Activated T-helper 17 cell treated with anti-CD3 and anti-CD28 coated beads, Interleukin-2, amount 50 U/mL, for 72 hours (primary cell): ENCODE measurements at regions not wholly inside any gene's neighbourhood (a gene's known extent, or its start where the extent isn't known, plus 50 kb on each side); places are given as distances from the start of the nearest gene placed in this dataset.

Experiments used
- ATAC-seq: fragments of 150-1000 bp; cut with Tn5 transposase; replicated peaks from 2 replicates; pipeline ENCODE4 v1.10.0; 2021; ENCODE audit warnings: mild to moderate bottlenecking, moderate library complexity
- H3K27ac Mint-ChIP-seq: one replicate; pipeline ENCODE4 v1.8.0; 2022; ENCODE audit warnings: mixed read lengths
- H3K27me3 Mint-ChIP-seq: one replicate; pipeline ENCODE4 v1.8.0; 2022; ENCODE audit warnings: mixed read lengths
- H3K36me3 Mint-ChIP-seq: one replicate; pipeline ENCODE4 v1.8.0; 2022; ENCODE audit warnings: low read depth, mild to moderate bottlenecking, mixed read lengths
- H3K4me1 Mint-ChIP-seq: one replicate; pipeline ENCODE4 v1.8.0; 2022; ENCODE audit warnings: mixed read lengths
- H3K4me3 Mint-ChIP-seq: one replicate; pipeline ENCODE4 v1.8.0; 2022; ENCODE audit warnings: mild to moderate bottlenecking, mixed read lengths
- H3K9me3 Mint-ChIP-seq: one replicate; pipeline ENCODE4 v1.8.0; 2022; ENCODE audit warnings: mixed read lengths

DNA sequence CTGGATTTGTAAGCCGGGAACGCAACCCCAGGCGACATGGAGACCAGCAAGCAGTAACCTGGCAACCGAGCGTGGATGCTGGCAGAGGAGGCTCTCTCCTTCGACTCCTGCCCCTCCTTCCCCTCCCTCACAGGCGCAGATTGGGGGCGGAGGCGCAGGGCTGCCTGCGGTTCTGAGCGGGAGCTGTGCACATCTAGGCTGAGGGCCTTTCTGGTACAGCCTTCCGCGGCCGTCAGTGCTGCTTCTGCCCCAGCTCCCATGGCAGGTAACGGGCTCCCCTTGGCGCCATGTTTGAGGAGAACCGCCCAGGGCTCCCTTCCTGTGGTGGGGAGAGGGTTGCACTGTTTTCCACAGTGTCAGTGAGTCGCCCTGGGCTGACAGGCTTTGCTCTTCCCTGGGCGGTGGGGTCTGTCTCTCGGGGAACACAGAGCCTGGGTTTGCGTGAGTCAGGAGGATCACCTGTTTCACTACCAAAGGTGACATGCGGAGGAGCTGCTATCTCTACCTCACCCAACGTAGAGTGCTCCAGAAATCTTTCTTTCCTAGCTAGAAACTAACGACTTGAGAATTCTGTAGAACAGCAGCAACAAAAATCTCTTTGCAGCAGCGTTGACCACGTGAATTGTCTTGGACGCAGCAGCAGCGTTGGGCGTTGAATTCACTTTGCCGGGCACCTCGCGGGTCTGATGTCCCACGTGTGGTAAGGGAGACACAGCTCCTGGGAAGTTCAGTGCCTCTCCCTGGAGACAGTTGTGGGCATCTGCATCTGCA is 154.8 kb upstream of the COBL start:
- Mint-ChIP-seq H3K27me3 (peaks cover 4% of the 10 kb centered on the region), H3K27ac (no peak overlapping the region), H3K4me3 (no peak overlapping the region), H3K36me3 (no peaks in the 10 kb centered on the region), H3K4me1 (no peaks in the 10 kb centered on the region), H3K9me3 (no peaks in the 10 kb centered on the region)
- no peak for ATAC-seq

DNA sequence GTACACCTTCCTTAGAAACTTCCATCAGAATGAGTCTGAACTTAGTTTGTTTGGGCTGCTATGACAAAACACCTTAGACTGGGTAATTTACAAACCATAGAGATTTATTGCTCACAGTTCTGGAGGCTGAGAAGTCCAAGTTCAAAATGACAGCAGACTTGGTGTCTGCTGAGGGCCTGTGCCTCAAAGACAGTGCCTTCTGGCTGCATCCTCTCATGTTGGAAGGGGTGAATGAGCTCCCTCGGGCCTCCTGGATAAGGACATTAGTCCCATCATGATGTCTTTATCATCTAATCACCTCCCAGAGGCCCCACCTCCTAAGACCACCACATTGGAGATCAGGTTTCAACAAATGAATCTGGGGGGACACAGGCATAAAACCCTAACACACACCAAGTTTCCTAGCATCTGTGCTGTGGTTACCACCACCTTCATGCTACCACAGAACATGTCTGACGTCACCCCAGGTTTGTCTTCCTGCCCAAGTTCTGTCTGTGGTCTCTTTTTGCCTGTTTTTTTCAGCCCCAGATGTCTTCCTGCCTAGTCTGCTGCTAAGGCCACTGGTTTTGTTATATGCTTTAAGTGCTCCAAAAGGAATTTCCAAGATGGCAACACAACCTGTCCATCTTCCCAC is 150.9 kb upstream of the COBL start:
- no peaks in the 10 kb centered on the region for H3K36me3 Mint-ChIP-seq
- no peak overlapping the region for H3K4me3 Mint-ChIP-seq
- H3K27me3 Mint-ChIP-seq = peaks cover 4% of the 10 kb centered on the region
- no peaks in the 10 kb centered on the region for H3K9me3 Mint-ChIP-seq
- no peak for ATAC-seq
- no peak overlapping the region for H3K27ac Mint-ChIP-seq
- H3K4me1 Mint-ChIP-seq = no peaks in the 10 kb centered on the region

DNA sequence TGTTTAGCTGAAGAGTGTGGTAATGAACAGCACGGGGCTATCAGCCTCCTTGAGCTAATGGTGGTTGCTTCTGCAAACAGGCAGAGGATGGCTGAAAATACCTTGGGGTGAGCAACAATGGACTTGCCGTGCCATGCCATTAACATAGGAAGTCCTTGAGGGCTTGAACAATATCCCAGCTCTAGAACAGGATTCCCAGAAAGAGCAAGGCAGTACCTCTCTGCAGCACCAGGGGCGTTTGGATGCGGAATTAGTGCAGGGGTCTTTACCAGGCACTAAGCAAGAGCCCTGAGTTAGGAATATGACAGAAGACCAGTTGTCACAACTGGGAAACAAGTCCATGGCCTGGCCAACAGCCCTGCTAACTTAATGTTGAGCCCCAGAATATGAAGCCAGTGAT is 143.2 kb upstream of the COBL start:
- no peaks in the 10 kb centered on the region for H3K9me3 Mint-ChIP-seq
- H3K36me3 Mint-ChIP-seq = no peaks in the 10 kb centered on the region
- no peak overlapping the region for H3K4me3 Mint-ChIP-seq
- no peak overlapping the region for H3K27ac Mint-ChIP-seq
- no peaks in the 10 kb centered on the region for H3K27me3 Mint-ChIP-seq
- ATAC-seq = no peak
- no peaks in the 10 kb centered on the region for H3K4me1 Mint-ChIP-seq

DNA sequence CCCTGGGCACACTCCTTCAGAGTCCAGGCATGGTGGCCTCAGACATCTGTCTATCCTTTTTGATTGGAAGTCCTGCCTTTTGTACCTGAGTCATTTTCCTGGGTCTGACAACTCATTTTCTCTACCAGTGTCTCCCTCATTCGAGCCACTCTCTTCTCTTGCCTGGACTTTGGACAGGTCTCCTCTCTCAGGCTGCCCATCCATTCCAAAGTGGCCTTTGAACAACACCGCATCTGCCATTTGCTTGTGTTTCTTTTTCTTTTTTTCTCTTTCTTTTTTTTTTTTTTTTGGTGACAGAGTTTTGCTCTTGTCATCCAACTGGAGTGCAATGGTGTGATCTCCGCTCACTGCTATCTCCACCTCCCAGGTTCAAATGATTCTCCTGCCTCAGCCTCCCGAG is 142.1 kb upstream of the COBL start:
- Mint-ChIP-seq H3K27me3 (no peaks in the 10 kb centered on the region), H3K4me1 (no peaks in the 10 kb centered on the region), H3K27ac (no peak overlapping the region), H3K4me3 (no peak overlapping the region), H3K36me3 (no peaks in the 10 kb centered on the region), H3K9me3 (no peaks in the 10 kb centered on the region)
- no peak for ATAC-seq

DNA sequence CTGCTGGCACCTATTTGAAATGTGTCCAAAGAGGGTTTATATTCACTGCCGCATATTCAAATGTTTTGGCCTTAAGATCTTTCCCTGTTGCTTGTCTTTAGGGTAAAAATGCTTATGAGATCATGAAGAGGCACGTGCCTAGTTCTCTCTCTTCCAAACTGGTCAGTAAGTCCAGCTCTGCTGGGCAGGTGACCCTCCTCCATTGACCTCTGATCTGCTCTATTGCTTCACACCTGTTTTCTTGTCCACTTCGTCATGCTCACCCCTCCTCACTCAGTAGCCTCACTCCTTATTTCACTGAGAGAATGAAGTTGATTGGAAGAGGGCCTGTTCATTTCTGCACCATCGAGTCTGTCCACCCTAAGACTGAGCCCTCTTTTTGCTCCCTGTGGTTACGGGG is 140.5 kb upstream of the COBL start:
- H3K9me3 Mint-ChIP-seq = no peaks in the 10 kb centered on the region
- H3K27ac Mint-ChIP-seq = no peak overlapping the region
- no peak for ATAC-seq
- no peaks in the 10 kb centered on the region for H3K27me3 Mint-ChIP-seq
- H3K4me1 Mint-ChIP-seq = no peaks in the 10 kb centered on the region
- no peaks in the 10 kb centered on the region for H3K36me3 Mint-ChIP-seq
- no peak overlapping the region for H3K4me3 Mint-ChIP-seq

GRCh38 chr7:51456431-51457060 is 139.9 kb upstream of the COBL start:
- Mint-ChIP-seq H3K27me3 (no peaks in the 10 kb centered on the region), H3K4me1 (no peaks in the 10 kb centered on the region), H3K4me3 (no peak overlapping the region), H3K9me3 (no peaks in the 10 kb centered on the region), H3K27ac (no peak overlapping the region), H3K36me3 (no peaks in the 10 kb centered on the region)
- ATAC-seq = no peak

DNA sequence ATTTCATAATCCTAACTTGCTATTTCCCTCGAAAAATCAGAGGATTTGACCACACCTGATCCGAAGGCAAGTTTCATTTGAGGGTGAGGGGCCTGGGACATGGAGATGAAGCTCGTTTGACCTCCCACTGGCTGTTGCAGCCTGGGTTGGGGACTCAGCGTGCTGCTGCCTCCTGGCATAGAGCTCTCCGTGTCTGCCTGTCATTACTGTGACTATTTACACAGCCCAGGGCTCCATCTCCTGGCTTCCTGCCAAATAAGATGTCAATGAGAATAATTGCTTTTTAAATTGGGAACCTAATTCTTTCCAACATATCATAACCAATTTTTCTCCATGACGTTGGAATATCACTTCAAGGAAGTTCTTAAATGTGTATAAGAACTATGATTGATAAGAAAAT is 139.3 kb upstream of the COBL start:
- no peak overlapping the region for H3K27ac Mint-ChIP-seq
- H3K9me3 Mint-ChIP-seq = no peaks in the 10 kb centered on the region
- H3K4me1 Mint-ChIP-seq = no peaks in the 10 kb centered on the region
- no peaks in the 10 kb centered on the region for H3K36me3 Mint-ChIP-seq
- no peak overlapping the region for H3K4me3 Mint-ChIP-seq
- ATAC-seq = no peak
- no peaks in the 10 kb centered on the region for H3K27me3 Mint-ChIP-seq

- Mint-ChIP-seq H3K36me3 (no peaks in the 10 kb centered on the region), H3K9me3 (no peaks in the 10 kb centered on the region), H3K4me3 (no peak overlapping the region), H3K4me1 (no peaks in the 10 kb centered on the region), H3K27ac (no peak overlapping the region), H3K27me3 (peaks cover 2% of the 10 kb centered on the region)
- ATAC-seq = no peak
These were observed 138.9 kb upstream of the COBL start for GRCh38 chr7:51455513-51455912.

DNA sequence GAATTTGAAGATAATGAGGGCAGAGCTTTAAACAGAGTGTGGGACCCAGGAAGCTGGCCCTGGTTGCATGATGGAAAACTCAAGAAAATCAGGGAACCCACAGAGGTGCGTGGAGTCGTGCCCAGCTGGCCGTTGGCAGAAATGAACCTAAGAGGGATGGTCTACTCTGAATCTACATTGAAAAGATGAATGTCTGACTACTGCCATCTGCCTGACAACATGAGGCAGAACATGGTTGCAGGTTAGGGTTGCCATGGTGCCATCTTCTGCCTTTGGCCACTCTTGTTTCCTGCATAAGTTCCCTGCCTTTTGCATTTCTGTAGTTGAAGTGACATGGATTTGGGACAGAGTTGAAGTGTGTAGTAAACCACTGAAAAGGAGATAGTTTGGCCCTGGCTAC is 138.5 kb upstream of the COBL start:
- no peaks in the 10 kb centered on the region for H3K9me3 Mint-ChIP-seq
- peaks cover 6% of the 10 kb centered on the region for H3K27me3 Mint-ChIP-seq
- ATAC-seq = no peak
- no peaks in the 10 kb centered on the region for H3K4me1 Mint-ChIP-seq
- no peaks in the 10 kb centered on the region for H3K36me3 Mint-ChIP-seq
- H3K4me3 Mint-ChIP-seq = no peak overlapping the region
- H3K27ac Mint-ChIP-seq = no peak overlapping the region

GRCh38 chr7:51452694-51453093 is 136.1 kb upstream of the COBL start:
- H3K36me3 Mint-ChIP-seq = no peaks in the 10 kb centered on the region
- no peak overlapping the region for H3K4me3 Mint-ChIP-seq
- no peak for ATAC-seq
- peaks cover 8% of the 10 kb centered on the region for H3K27me3 Mint-ChIP-seq
- no peak overlapping the region for H3K27ac Mint-ChIP-seq
- no peaks in the 10 kb centered on the region for H3K4me1 Mint-ChIP-seq
- H3K9me3 Mint-ChIP-seq = no peaks in the 10 kb centered on the region

DNA sequence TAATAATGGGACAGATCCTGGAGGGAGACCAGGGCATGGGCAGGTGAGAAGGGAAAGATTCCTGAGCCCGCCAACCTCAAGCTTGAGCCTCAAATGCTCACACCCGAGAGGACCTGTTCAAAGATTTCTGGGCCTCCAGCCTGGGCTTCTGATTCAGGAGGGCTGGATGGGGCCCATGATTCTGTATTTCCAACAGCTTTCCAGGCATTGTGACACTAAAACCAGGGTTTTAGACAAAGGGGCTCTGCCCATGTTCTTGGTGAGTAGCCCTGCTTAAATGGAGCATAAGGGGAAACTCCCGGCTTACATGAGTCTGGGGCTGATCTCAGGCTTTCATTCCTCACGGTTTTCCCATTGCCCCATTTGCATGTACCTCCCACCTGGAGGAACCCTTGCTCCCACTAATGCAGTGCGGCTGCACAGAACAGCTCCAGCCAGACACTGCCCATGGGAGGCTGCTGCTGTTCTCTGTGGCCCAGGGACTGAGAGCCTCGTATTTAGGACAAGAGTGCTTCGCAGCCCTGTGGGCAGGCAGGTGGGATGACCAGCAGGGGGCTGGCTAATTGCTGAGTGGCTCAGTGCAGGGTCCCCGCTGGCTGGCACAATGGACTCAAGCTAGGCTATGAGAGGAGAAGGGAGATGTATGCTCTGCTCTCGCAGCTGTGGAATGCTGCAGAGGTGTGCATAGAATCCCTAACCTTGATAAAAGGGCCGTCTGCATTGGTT is 135.3 kb upstream of the COBL start:
- Mint-ChIP-seq H3K36me3 (no peaks in the 10 kb centered on the region), H3K9me3 (no peaks in the 10 kb centered on the region), H3K27ac (no peak overlapping the region), H3K4me3 (no peak overlapping the region), H3K27me3 (peaks cover 8% of the 10 kb centered on the region), H3K4me1 (no peaks in the 10 kb centered on the region)
- no peak for ATAC-seq

DNA sequence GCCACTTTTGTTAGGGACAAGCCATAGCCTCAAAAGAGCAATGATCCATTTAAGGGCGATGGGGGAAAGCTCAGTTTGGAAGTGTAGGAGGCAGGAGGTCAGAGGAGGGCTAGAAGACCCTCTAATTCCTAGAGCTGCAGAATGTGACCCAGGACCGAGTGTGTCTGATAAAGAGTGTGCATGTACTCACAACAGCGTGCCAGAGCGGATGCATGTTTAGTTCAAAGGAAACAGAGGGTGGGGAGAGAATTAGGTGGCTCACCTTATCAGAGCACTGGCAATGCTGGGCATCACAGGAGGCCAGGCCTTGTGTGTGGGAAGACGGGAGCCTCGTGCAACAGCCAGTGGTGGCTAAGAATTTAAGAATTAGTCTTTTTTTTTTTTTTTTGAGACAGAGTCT is 133.9 kb upstream of the COBL start:
- ATAC-seq = no peak
- no peaks in the 10 kb centered on the region for H3K36me3 Mint-ChIP-seq
- no peaks in the 10 kb centered on the region for H3K4me1 Mint-ChIP-seq
- H3K4me3 Mint-ChIP-seq = no peak overlapping the region
- H3K27me3 Mint-ChIP-seq = peaks cover 8% of the 10 kb centered on the region
- no peak overlapping the region for H3K27ac Mint-ChIP-seq
- no peaks in the 10 kb centered on the region for H3K9me3 Mint-ChIP-seq

- H3K4me1 Mint-ChIP-seq = no peaks in the 10 kb centered on the region
- peaks cover 7% of the 10 kb centered on the region for H3K9me3 Mint-ChIP-seq
- ATAC-seq = no peak
- H3K27ac Mint-ChIP-seq = no peak overlapping the region
- H3K27me3 Mint-ChIP-seq = peaks cover 11% of the 10 kb centered on the region
- H3K4me3 Mint-ChIP-seq = no peak overlapping the region
- no peaks in the 10 kb centered on the region for H3K36me3 Mint-ChIP-seq
These were observed 130.2 kb upstream of the COBL start for GRCh38 chr7:51446785-51447184.

DNA sequence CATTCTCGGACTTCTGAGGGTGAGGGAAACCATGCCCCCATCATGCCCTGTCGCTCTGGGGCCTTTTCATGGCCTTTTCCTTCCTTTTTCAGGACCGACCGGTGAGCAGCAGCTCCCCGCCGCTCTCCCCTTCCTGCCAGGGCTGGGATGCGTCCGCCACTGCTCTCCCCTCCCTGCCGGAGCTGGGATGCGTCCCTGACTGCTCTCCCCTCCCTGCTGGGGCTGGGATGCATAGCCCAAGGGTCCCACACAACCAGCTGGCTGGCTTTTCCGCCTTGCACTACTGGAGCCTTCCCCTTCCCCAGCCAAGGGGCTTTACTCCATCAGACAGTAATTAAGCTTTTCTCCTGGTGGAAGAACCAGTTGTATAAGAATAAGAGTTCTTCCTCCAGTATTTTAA is 129.7 kb upstream of the COBL start:
- Mint-ChIP-seq H3K4me3 (no peak overlapping the region), H3K27me3 (peaks cover 11% of the 10 kb centered on the region), H3K9me3 (peaks cover 7% of the 10 kb centered on the region), H3K27ac (no peak overlapping the region), H3K36me3 (no peaks in the 10 kb centered on the region), H3K4me1 (no peaks in the 10 kb centered on the region)
- no peak for ATAC-seq

- no peaks in the 10 kb centered on the region for H3K36me3 Mint-ChIP-seq
- peaks cover 3% of the 10 kb centered on the region for H3K27me3 Mint-ChIP-seq
- ATAC-seq = no peak
- no peaks in the 10 kb centered on the region for H3K4me1 Mint-ChIP-seq
- no peak overlapping the region for H3K4me3 Mint-ChIP-seq
- peaks cover 7% of the 10 kb centered on the region for H3K9me3 Mint-ChIP-seq
- no peak overlapping the region for H3K27ac Mint-ChIP-seq
These were observed 128.3 kb upstream of the COBL start for GRCh38 chr7:51444936-51445335.
